NCI-H1105 treated with DMSO at 0.1 percent for 48 hours (cell line): ENCODE measurements at regions not wholly inside any gene's neighbourhood (a gene's known extent, or its start where the extent isn't known, plus 50 kb on each side); places are given as distances from the start of the nearest gene placed in this dataset.
A peak's percentile ranks its signal among the peaks of the same experiment; 100 is the strongest.

Source experiments
- DNase-seq: peaks from one replicate; lab custom pipeline; 2025; lab: John Stamatoyannopoulos, UW

GRCh38 chr13:85469320-85469719, 329.9 kb downstream of the SLITRK6 start:
- no peak for DNase-seq

GRCh38 chr13:85462792-85463425, 336.3 kb downstream of the SLITRK6 start:
- DNase-seq = no peak

GRCh38 chr13:85461621-85462020, 337.6 kb downstream of the SLITRK6 start:
- no peak for DNase-seq

GRCh38 chr13:85445534-85445933, 353.7 kb downstream of the SLITRK6 start:
- DNase-seq = no peak

- no peak for DNase-seq
Observed at GRCh38 chr13:85441975-85442374, 357.2 kb downstream of the SLITRK6 start.

GRCh38 chr13:85441364-85441763, 357.9 kb downstream of the SLITRK6 start:
- DNase-seq = no peak

GRCh38 chr13:85436029-85436428, 363.2 kb downstream of the SLITRK6 start:
- no peak for DNase-seq

GRCh38 chr13:85434927-85435326, 364.3 kb downstream of the SLITRK6 start:
- no peak for DNase-seq

- DNase-seq = no peak
Observed at GRCh38 chr13:85432881-85433280, 366.3 kb downstream of the SLITRK6 start.

- no peak for DNase-seq
Observed at GRCh38 chr13:85431720-85432119, 367.5 kb downstream of the SLITRK6 start.

GRCh38 chr13:85430216-85430794, 368.9 kb downstream of the SLITRK6 start:
- no peak for DNase-seq

- no peak for DNase-seq
Observed at GRCh38 chr13:85427416-85427815, 371.8 kb downstream of the SLITRK6 start.

- DNase-seq = no peak
Observed at GRCh38 chr13:85420136-85420535, 379.1 kb downstream of the SLITRK6 start.

- no peak for DNase-seq
Observed at GRCh38 chr13:85419611-85420010, 379.6 kb downstream of the SLITRK6 start.

GRCh38 chr13:85417807-85418206, 381.4 kb downstream of the SLITRK6 start:
- no peak for DNase-seq

- no peak for DNase-seq
Observed at GRCh38 chr13:85413664-85414063, 385.6 kb downstream of the SLITRK6 start.

GRCh38 chr13:85412448-85412847, 386.8 kb downstream of the SLITRK6 start:
- DNase-seq = no peak

- DNase-seq = no peak
Observed at GRCh38 chr13:85411591-85411990, 387.6 kb downstream of the SLITRK6 start.

GRCh38 chr13:85408415-85408814, 390.8 kb downstream of the SLITRK6 start:
- DNase-seq = no peak

- DNase-seq = no peak
Observed at GRCh38 chr13:85406269-85406975, 392.8 kb downstream of the SLITRK6 start.

GRCh38 chr13:85405316-85405897, 393.8 kb downstream of the SLITRK6 start:
- DNase-seq = no peak

GRCh38 chr13:85386424-85386823, 412.8 kb downstream of the SLITRK6 start:
- DNase-seq = peak; percentile 20

GRCh38 chr13:85383291-85383690, 415.9 kb downstream of the SLITRK6 start:
- DNase-seq = no peak
